WTC11 (cell line): ENCODE measurements at regions not wholly inside any gene's neighbourhood (a gene's known extent, or its start where the extent isn't known, plus 50 kb on each side); places are given as distances from the start of the nearest gene placed in this dataset.

Experiments used
- ATAC-seq: fragments of 200-7000 bp; cut with Tn5 transposase; 2 replicates; pipeline ENCODE4 v1.10.0; 2021; ENCODE audit warnings: mild to moderate bottlenecking, moderate library complexity
- CTCF ChIA-PET: fragments of 300-600 bp; sonication (Branson Sonifier 250); formaldehyde crosslinking; loops from one replicate; lab custom pipeline; 2021; ENCODE audit warnings: antibody characterized with exemption; lab: Charles Lee
- POLR2A ChIA-PET: fragments of 350-600 bp; sonication (Branson Sonifier 250); formaldehyde crosslinking; loops from one replicate; lab custom pipeline; 2021; ENCODE audit warnings: antibody characterized with exemption; lab: Charles Lee
- DNase-seq: peaks from one replicate; pipeline ENCODE4 v3.0.0; 2021; ENCODE audit warnings: low spot score
- H3K27ac Mint-ChIP-seq: 2 replicates; pipeline ENCODE4 v1.8.0; 2021; ENCODE audit warnings: mixed read lengths
- H3K27me3 Mint-ChIP-seq: 2 replicates; pipeline ENCODE4 v1.8.0; 2021; ENCODE audit warnings: low read depth, mild to moderate bottlenecking, moderate library complexity, mixed read lengths
- H3K36me3 Mint-ChIP-seq: 2 replicates; pipeline ENCODE4 v1.8.0; 2021; ENCODE audit warnings: mixed read lengths
- H3K4me1 Mint-ChIP-seq: 2 replicates; pipeline ENCODE4 v1.8.0; 2022; ENCODE audit warnings: mixed read lengths
- H3K4me3 Mint-ChIP-seq: 2 replicates; pipeline ENCODE4 v1.8.0; 2021; ENCODE audit warnings: mild to moderate bottlenecking, moderate library complexity, mixed read lengths
- H3K9me3 Mint-ChIP-seq: 2 replicates; pipeline ENCODE4 v1.8.0; 2021; ENCODE audit warnings: mixed read lengths
- ATF2 ChIP-seq: sonication (generic); formaldehyde crosslinking; IDR thresholded peaks from 2 replicates; pipeline ENCODE4 v1.8.1; 2022; ENCODE audit warnings: low read depth, missing genetic modification reagents, borderline replicate concordance
- CTCF ChIP-seq: fragments of 200-600 bp; IDR thresholded peaks from 2 replicates; pipeline ENCODE4 v1.8.0; 2022; ENCODE audit warnings: antibody characterized with exemption
- JUN ChIP-seq: sonication (generic); formaldehyde crosslinking; IDR thresholded peaks from 2 replicates; pipeline ENCODE4 v1.8.0; 2023; ENCODE audit warnings: mild to moderate bottlenecking, missing genetic modification reagents
- KAT7 ChIP-seq: sonication (generic); formaldehyde crosslinking; IDR thresholded peaks from 2 replicates; pipeline ENCODE4 v1.8.1; 2023; ENCODE audit warnings: missing genetic modification reagents, mild to moderate bottlenecking, borderline replicate concordance
- NFATC4 ChIP-seq: fragments of 250-450 bp; sonication (Bioruptor Pico); IDR thresholded peaks from 2 replicates; pipeline ENCODE4 v1.9.0; 2021; ENCODE audit warnings: mild to moderate bottlenecking
- TEAD1 ChIP-seq: sonication (generic); formaldehyde crosslinking; IDR thresholded peaks from 2 replicates; pipeline ENCODE4 v1.8.0; 2022; ENCODE audit warnings: mild to moderate bottlenecking, missing genetic modification reagents
- ZNF317 ChIP-seq: sonication (generic); formaldehyde crosslinking; IDR thresholded peaks from 2 replicates; pipeline ENCODE4 v1.8.1; 2023; ENCODE audit warnings: low read depth, mild to moderate bottlenecking, moderate library complexity, missing genetic modification reagents, borderline replicate concordance
- ZNF416 ChIP-seq: fragments of 250-450 bp; sonication (Bioruptor Pico); IDR thresholded peaks from 2 replicates; pipeline ENCODE4 v1.9.0; 2021; ENCODE audit warnings: mild to moderate bottlenecking, inconsistent platforms
- TF ChIP-seq, protein P1 (sequence below): fragments of 250-450 bp; sonication (Bioruptor Pico); conservative IDR thresholded peaks from 2 replicates; pipeline ENCODE4 v1.9.0; 2021; ENCODE audit warnings: mild to moderate bottlenecking
- TF ChIP-seq, protein P2 (sequence below): fragments of 250-450 bp; sonication (Bioruptor Pico); IDR thresholded peaks from 2 replicates; pipeline ENCODE4 v1.8.0; 2021; ENCODE audit warnings: mild to moderate bottlenecking
- TF ChIP-seq, protein P3 (sequence below): sonication (generic); formaldehyde crosslinking; IDR thresholded peaks from 2 replicates; pipeline ENCODE4 v1.8.0; 2022; ENCODE audit warnings: mild to moderate bottlenecking, missing genetic modification reagents
- TF ChIP-seq, protein P4 (sequence below): sonication (generic); formaldehyde crosslinking; IDR thresholded peaks from 2 replicates; pipeline ENCODE4 v1.8.1; 2023; ENCODE audit warnings: mild to moderate bottlenecking, missing genetic modification reagents, moderate library complexity

GRCh38 chrX:68947882-68948605, 119.2 kb downstream of the EFNB1 start (continued):
- TF ChIP-seq, protein P1, sequence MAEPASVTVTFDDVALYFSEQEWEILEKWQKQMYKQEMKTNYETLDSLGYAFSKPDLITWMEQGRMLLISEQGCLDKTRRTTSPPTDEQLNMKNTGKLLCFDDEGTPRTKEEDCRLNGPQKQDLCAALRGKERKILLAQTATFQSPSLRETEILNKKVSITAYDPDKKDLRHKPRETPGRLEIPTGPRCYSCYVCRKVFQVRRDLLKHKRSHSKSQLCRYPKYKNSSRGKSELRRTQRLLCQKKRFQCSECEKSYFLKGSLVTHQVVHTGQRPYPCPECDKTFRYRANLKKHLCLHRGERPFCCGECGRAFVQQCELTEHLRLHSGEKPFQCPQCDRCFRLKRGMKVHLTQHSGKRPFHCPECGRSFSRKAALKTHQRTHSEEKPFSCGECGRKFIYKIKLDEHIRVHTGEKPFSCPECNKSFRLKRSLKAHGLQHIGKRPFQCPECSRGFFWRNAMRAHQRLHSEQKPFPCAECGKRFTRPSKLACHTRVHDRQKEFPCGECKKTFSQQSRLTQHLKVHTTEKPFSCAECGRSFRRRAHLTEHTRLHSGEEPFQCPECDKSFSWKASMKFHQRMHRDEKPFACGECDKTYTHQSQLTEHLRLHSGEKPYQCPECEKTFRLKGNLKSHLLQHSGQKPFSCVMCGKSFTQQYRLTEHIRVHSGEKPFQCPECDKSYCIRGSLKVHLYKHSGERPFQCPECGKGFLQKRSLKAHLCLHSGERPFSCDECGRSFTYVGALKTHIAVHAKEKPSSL, result no peak
- TF ChIP-seq, protein P2, sequence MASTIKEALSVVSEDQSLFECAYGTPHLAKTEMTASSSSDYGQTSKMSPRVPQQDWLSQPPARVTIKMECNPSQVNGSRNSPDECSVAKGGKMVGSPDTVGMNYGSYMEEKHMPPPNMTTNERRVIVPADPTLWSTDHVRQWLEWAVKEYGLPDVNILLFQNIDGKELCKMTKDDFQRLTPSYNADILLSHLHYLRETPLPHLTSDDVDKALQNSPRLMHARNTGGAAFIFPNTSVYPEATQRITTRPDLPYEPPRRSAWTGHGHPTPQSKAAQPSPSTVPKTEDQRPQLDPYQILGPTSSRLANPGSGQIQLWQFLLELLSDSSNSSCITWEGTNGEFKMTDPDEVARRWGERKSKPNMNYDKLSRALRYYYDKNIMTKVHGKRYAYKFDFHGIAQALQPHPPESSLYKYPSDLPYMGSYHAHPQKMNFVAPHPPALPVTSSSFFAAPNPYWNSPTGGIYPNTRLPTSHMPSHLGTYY (CRISPR knock-in tag), result no peak
- no peak for TF ChIP-seq TEAD1 (CRISPR knock-in tag)
- TF ChIP-seq, protein P3, sequence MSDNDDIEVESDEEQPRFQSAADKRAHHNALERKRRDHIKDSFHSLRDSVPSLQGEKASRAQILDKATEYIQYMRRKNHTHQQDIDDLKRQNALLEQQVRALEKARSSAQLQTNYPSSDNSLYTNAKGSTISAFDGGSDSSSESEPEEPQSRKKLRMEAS (CRISPR knock-in tag), result no peak

DNA sequence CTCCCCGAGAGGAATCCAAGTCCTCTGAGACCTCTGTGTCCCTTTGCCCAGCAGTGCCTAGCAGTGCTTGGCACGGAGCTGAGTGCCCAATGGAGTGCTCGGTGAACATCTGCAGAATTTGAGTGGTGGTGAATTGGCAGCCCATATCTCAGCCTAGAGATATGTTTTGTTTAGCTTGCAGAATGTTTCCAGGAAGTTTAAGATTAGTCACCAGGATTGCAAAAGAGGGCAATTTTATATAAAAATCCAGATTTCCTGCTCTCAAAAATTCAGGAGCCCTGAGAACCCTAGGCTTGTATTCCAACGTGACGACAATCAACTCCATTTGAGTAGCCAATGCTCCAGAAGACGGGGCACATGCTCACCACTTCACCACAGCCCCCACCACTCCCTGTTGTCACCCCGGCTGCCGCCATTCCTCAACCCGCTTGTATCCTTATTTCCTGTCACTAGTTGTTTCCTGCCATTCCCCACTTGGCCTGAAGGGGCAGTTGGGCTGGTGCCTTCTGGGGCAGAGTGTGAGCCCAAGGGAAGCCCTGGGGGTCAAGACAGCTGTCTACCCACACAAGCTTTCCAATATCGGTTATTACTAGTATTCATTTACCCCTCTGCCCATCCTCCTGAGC, 116.9 kb downstream of the EFNB1 start:
- TF ChIP-seq ZNF317, result no peak
- no peak for TF ChIP-seq NFATC4 (CRISPR knock-in tag)
- TF ChIP-seq ATF2 (CRISPR knock-in tag), result no peak
- TF ChIP-seq, protein P2 (CRISPR knock-in tag), result no peak
- 0 out of 2 replicates have a peak, but pooled peaks have one; percentile 24 for TF ChIP-seq CTCF
- peak; percentile 89 for ATAC-seq
- ChIA-PET CTCF (interaction anchor here (0.5 to 2.3 kb wide), 7 partner anchors 32 to 674 kb away, joined by 3 to 23 read pairs (median 3); partner anchors contain the start of gene EFNB1), POLR2A (no interaction called here)
- H3K27ac Mint-ChIP-seq, result no peak overlapping the region
- H3K4me1 Mint-ChIP-seq, result no peaks in the 10 kb centered on the region
- DNase-seq, result peak; percentile 64
- no peaks in the 10 kb centered on the region for H3K9me3 Mint-ChIP-seq
- H3K27me3 Mint-ChIP-seq, result peaks cover 3% of the 10 kb centered on the region; the same call in 1 of the 2 replicates
- H3K36me3 Mint-ChIP-seq, result no peaks in the 10 kb centered on the region
- H3K4me3 Mint-ChIP-seq, result no peak overlapping the region

DNA sequence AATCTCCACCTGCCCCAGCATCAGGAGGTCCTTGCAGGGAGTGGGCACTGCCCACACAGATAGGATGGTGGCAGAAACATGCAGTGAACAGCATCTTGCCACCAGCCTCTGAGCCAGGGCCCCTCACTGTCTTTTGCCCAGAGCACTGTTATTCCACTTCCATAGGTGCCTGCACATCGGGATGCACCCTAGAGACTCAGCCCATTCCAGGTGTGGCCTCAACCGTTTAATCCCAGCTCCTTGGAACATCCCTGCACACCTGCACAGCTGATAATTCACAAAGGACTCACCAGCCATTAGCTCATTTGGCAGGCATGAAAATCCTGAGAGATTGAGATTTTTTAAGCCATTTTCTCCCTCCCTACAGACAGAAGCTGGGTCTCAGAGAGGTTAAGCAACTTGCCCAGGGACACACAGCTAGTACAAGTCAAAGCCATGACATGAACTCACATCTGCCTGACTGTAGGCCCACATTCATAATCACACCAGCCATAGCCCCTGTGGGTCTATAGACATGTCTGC, 116.3 kb downstream of the EFNB1 start:
- no peak overlapping the region for H3K27ac Mint-ChIP-seq
- peaks cover 3% of the 10 kb centered on the region; the same call in 1 of the 2 replicates for H3K27me3 Mint-ChIP-seq
- H3K4me3 Mint-ChIP-seq, result no peak overlapping the region
- H3K4me1 Mint-ChIP-seq, result no peaks in the 10 kb centered on the region
- TF ChIP-seq ZNF416 (CRISPR knock-in tag), result no peak
- TF ChIP-seq JUN (CRISPR knock-in tag), result no peak
- TF ChIP-seq, protein P4, sequence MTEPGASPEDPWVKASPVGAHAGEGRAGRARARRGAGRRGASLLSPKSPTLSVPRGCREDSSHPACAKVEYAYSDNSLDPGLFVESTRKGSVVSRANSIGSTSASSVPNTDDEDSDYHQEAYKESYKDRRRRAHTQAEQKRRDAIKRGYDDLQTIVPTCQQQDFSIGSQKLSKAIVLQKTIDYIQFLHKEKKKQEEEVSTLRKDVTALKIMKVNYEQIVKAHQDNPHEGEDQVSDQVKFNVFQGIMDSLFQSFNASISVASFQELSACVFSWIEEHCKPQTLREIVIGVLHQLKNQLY, result no peak
- TF ChIP-seq KAT7 (CRISPR knock-in tag), result no peak
- no peak for ATAC-seq
- H3K36me3 Mint-ChIP-seq, result no peaks in the 10 kb centered on the region
- ChIA-PET POLR2A (no interaction called here), CTCF (interaction anchor here (0.5 to 2.3 kb wide), 2 partner anchors 117 to 536 kb away, joined by 3 to 23 read pairs; partner anchors contain the start of gene EFNB1)
- no peak for DNase-seq
- H3K9me3 Mint-ChIP-seq, result no peaks in the 10 kb centered on the region
